OCI-LY7 (cell line): ENCODE measurements at regions not wholly inside any gene's neighbourhood (a gene's known extent, or its start where the extent isn't known, plus 50 kb on each side); places are given as distances from the start of the nearest gene placed in this dataset.

ENCODE experiments used
- BruUV-seq: library from RNA; stranded (reverse); fragments of 400-500 nt; replicated peaks from 2 replicates; lab custom pipeline; 2021; lab: Mats Ljungman, UMichigan
- CTCF ChIA-PET: fragments of 300-600 bp; sonication (Branson Sonifier 250); formaldehyde crosslinking; loops from one replicate; lab custom pipeline; 2022; ENCODE audit warnings: antibody characterized with exemption; ENCODE audit not compliant: unreplicated experiment; lab: Charles Lee
- POLR2A ChIA-PET: fragments of 300-600 bp; sonication (Branson Sonifier 250); formaldehyde crosslinking; loops from one replicate; lab custom pipeline; 2022; ENCODE audit warnings: antibody characterized with exemption; lab: Charles Lee
- DNase-seq: peaks from one replicate; pipeline ENCODE4 v3.0.0-alpha.2; 2015; ENCODE audit warnings: low spot score
- H2AFZ ChIP-seq: fragments of 200-600 bp; sonication (generic), shearing (Covaris generic); 2 replicates; pipeline ENCODE4 v1.6.1; 2014; ENCODE audit warnings: mild to moderate bottlenecking, antibody characterized with exemption, low read length, moderate library complexity
- H3K27ac ChIP-seq: fragments of 200-600 bp; sonication (generic); 2 replicates; pipeline ENCODE4 v1.5.1; 2014; ENCODE audit warnings: mixed run types, low read depth, mild to moderate bottlenecking, moderate library complexity, low read length, inconsistent platforms; ENCODE audit not compliant: poor library complexity, severe bottlenecking
- H3K36me3 ChIP-seq: fragments of 200-600 bp; sonication (generic); 2 replicates; pipeline ENCODE4 v1.6.1; 2014; ENCODE audit warnings: mild to moderate bottlenecking, antibody characterized with exemption, low read length, moderate library complexity, mixed read lengths; ENCODE audit not compliant: insufficient read depth
- H3K4me1 ChIP-seq: fragments of 200-600 bp; sonication (generic); 2 replicates; pipeline ENCODE4 v1.5.1; 2014; ENCODE audit warnings: mild to moderate bottlenecking, low read length; ENCODE audit not compliant: insufficient read depth, poor library complexity, severe bottlenecking
- H3K4me2 ChIP-seq: fragments of 200-600 bp; sonication (generic); 2 replicates; pipeline ENCODE4 v1.6.1; 2014; ENCODE audit warnings: mild to moderate bottlenecking, low read length
- H3K4me3 ChIP-seq: fragments of 200-600 bp; sonication (generic); 2 replicates; pipeline ENCODE4 v1.5.1; 2014; ENCODE audit warnings: mild to moderate bottlenecking, low read depth, low read length; ENCODE audit not compliant: poor library complexity, severe bottlenecking
- H3K79me2 ChIP-seq: fragments of 200-600 bp; sonication (generic); 2 replicates; pipeline ENCODE4 v1.6.1; 2016; ENCODE audit warnings: low read depth, mild to moderate bottlenecking, low read length, moderate library complexity, mixed read lengths; ENCODE audit not compliant: insufficient read depth
- H3K9me2 ChIP-seq: fragments of 200-600 bp; sonication (generic); 2 replicates; pipeline ENCODE4 v1.6.1; 2016; ENCODE audit warnings: mild to moderate bottlenecking, low read length, mixed read lengths; ENCODE audit not compliant: insufficient read depth
- H3K9me3 ChIP-seq: fragments of 200-600 bp; sonication (generic); 2 replicates; pipeline ENCODE4 v1.6.1; 2014; ENCODE audit warnings: mild to moderate bottlenecking, mixed run types, low read length, mixed read lengths
- H4K20me1 ChIP-seq: fragments of 200-600 bp; sonication (generic); 2 replicates; pipeline ENCODE4 v1.6.1; 2014; ENCODE audit warnings: mild to moderate bottlenecking, antibody characterized with exemption, low read length, moderate library complexity, mixed read lengths; ENCODE audit not compliant: insufficient read depth
- EZH2phosphoT487 ChIP-seq: fragments of 200-600 bp; sonication (generic); IDR thresholded peaks from 2 replicates; pipeline ENCODE4 v1.6.1; 2018; ENCODE audit warnings: low read depth, borderline replicate concordance, mild to moderate bottlenecking, mixed run types, antibody characterized with exemption, low read length, moderate library complexity, mixed read lengths
- intact Hi-C: fragments of 100-400 bp; cut with micrococcal nuclease; formaldehyde crosslinking; loops from one replicate; pipeline ENCODE4 v1.10.0; 2022; ENCODE audit not compliant: unreplicated experiment
- TF ChIP-seq, protein P1 (sequence below): fragments of 200-600 bp; sonication (generic); conservative IDR thresholded peaks from 2 replicates; pipeline ENCODE4 v1.5.1; 2014; ENCODE audit warnings: mild to moderate bottlenecking, antibody characterized with exemption, low read length, moderate library complexity, mixed read lengths

GRCh38 chr5:159854916-159855315 lies 61.4 kb upstream of the ADRA1B start:
- no peak overlapping the region for H3K27ac ChIP-seq
- H3K4me2 ChIP-seq, result no peak overlapping the region
- no peak overlapping the region for H2AFZ ChIP-seq
- intact Hi-C loops, result no loop called here
- ChIA-PET CTCF (no interaction called here), POLR2A (no interaction called here)
- no peak for DNase-seq
- H3K4me3 ChIP-seq, result no peak overlapping the region
- H3K79me2 ChIP-seq, result no peaks in the 10 kb centered on the region
- H3K36me3 ChIP-seq, result no peaks in the 10 kb centered on the region
- H3K4me1 ChIP-seq, result no peaks in the 10 kb centered on the region
- no peak for TF ChIP-seq EZH2phosphoT487
- TF ChIP-seq, protein P1, sequence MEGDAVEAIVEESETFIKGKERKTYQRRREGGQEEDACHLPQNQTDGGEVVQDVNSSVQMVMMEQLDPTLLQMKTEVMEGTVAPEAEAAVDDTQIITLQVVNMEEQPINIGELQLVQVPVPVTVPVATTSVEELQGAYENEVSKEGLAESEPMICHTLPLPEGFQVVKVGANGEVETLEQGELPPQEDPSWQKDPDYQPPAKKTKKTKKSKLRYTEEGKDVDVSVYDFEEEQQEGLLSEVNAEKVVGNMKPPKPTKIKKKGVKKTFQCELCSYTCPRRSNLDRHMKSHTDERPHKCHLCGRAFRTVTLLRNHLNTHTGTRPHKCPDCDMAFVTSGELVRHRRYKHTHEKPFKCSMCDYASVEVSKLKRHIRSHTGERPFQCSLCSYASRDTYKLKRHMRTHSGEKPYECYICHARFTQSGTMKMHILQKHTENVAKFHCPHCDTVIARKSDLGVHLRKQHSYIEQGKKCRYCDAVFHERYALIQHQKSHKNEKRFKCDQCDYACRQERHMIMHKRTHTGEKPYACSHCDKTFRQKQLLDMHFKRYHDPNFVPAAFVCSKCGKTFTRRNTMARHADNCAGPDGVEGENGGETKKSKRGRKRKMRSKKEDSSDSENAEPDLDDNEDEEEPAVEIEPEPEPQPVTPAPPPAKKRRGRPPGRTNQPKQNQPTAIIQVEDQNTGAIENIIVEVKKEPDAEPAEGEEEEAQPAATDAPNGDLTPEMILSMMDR, result no peak
- BruUV-seq, result no TSS peak
- H3K9me3 ChIP-seq, result no peaks in the 10 kb centered on the region
- no peaks in the 10 kb centered on the region for H4K20me1 ChIP-seq
- H3K9me2 ChIP-seq, result no peaks in the 10 kb centered on the region

DNA sequence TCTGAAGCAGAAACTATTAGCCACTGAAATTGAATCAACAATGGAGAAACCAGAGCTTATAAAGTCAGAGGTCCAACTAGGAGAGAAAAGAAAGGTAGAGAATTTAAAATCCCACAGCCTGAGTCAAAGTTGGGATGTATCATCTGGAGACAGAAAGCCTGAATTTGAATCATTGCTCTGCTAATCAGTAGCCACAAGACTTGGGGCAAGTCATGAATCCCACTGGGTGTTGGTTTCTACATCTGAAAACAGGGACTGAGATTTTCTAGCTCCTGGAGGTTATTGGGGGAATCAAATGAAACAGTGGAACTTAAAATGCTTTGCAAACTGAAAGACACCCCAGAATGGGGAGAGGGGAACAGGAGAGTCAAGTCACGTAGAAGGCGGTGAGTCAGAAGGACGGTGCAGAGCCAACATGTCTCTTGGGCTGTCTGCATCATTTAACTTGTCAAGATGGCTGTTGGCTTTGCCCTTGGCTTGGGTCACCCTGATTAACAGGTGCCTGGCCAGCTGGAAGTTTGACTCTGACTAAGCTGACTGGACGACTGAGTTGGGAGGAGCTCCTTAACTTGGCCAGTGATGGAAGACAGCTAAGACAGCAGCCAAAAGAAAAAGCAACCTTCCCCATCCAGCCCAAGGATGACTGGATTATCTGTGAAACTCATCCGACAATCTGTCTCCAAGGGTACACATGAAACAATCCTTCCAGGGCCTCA lies 60.6 kb upstream of the ADRA1B start:
- Histone ChIP-seq H3K9me3 (no peaks in the 10 kb centered on the region), H3K4me2 (no peak overlapping the region), H3K27ac (no peak overlapping the region), H3K79me2 (no peaks in the 10 kb centered on the region), H4K20me1 (no peaks in the 10 kb centered on the region), H3K9me2 (no peaks in the 10 kb centered on the region), H3K36me3 (no peaks in the 10 kb centered on the region), H3K4me1 (no peaks in the 10 kb centered on the region), H2AFZ (no peak overlapping the region), H3K4me3 (no peak overlapping the region)
- TF ChIP-seq EZH2phosphoT487, result no peak
- TF ChIP-seq, protein P1, result no peak
- CTCF ChIA-PET, result no interaction called here
- intact Hi-C loops, result no loop called here
- no TSS peak for BruUV-seq
- POLR2A ChIA-PET, result interaction anchor here (1.2 kb wide), 1 partner anchor 13 kb away, joined by 3 read pairs; no protein-coding TSS in a partner anchor
- DNase-seq, result no peak

DNA sequence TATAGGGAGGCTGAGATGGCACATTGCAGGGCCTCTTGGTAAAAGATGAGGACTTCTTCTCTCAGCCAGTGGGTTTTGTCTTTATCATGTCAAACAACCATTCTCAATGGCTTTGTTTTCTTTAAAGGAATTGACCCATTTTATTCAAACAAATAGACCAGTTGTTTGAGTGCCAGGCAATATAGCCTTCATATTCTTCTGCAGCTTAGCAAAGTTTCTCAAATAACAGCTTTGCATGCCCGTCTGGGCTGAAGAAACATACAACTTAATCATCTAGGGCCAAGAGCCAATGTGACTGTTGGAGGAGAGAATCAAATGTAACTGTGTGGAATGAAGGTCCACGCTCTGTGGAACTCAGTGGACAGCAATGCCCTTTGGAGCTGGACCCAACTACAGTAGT lies 57.4 kb upstream of the ADRA1B start:
- ChIA-PET POLR2A (no interaction called here), CTCF (no interaction called here)
- no peaks in the 10 kb centered on the region for H3K79me2 ChIP-seq

More for the DNA sequence above, 57.4 kb upstream of the ADRA1B start:
- Histone ChIP-seq H3K9me3 (no peaks in the 10 kb centered on the region), H3K36me3 (no peaks in the 10 kb centered on the region), H3K4me3 (no peak overlapping the region), H3K9me2 (no peaks in the 10 kb centered on the region), H3K27ac (no peak overlapping the region), H3K4me1 (no peaks in the 10 kb centered on the region), H3K4me2 (no peak overlapping the region), H4K20me1 (no peaks in the 10 kb centered on the region), H2AFZ (no peak overlapping the region)
- TF ChIP-seq, protein P1, result no peak
- TF ChIP-seq EZH2phosphoT487, result no peak
- no peak for DNase-seq
- no TSS peak for BruUV-seq
- intact Hi-C loops, result no loop called here
